LNCaP clone FGC (cell line): ENCODE measurements at regions not wholly inside any gene's neighbourhood (a gene's known extent, or its start where the extent isn't known, plus 50 kb on each side); places are given as distances from the start of the nearest gene placed in this dataset.

Source experiments
- DNase-seq: peaks from one replicate; pipeline ENCODE4 v3.0.0-alpha.2; 2011; ENCODE audit warnings: low read depth
- H3K4me3 ChIP-seq: 2 replicates; pipeline ENCODE4 v1.5.1; 2011; ENCODE audit warnings: mild to moderate bottlenecking, low read depth, low read length, control low read depth
- TF ChIP-seq, protein P1 (sequence below): IDR thresholded peaks from 2 replicates; pipeline ENCODE4 v1.5.1; 2012; ENCODE audit warnings: mild to moderate bottlenecking; ENCODE audit not compliant: control insufficient read depth, insufficient read depth; ENCODE audit errors: extremely low read depth

DNA sequence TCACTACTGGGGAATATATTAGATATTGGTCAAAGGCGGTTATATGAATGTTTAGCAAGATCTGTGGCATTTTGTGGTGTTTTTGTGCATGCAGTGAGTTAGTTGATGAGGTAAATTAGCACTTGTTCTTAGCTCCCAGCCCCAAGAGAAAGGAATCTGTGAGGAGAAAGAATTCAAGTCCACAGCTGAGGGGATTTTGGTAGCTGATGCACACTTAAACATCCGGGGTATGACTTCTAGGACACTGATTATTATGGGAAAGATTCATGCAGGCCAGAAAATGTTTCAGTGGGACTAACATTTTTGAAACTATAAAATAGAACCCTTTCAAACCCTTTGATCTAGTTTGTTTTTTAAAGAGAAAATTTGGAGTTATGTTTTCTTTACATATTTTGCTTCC is 118.2 kb upstream of the RPS23 start:
- no peak overlapping the region for H3K4me3 ChIP-seq
- no peak for DNase-seq
- TF ChIP-seq, protein P1, sequence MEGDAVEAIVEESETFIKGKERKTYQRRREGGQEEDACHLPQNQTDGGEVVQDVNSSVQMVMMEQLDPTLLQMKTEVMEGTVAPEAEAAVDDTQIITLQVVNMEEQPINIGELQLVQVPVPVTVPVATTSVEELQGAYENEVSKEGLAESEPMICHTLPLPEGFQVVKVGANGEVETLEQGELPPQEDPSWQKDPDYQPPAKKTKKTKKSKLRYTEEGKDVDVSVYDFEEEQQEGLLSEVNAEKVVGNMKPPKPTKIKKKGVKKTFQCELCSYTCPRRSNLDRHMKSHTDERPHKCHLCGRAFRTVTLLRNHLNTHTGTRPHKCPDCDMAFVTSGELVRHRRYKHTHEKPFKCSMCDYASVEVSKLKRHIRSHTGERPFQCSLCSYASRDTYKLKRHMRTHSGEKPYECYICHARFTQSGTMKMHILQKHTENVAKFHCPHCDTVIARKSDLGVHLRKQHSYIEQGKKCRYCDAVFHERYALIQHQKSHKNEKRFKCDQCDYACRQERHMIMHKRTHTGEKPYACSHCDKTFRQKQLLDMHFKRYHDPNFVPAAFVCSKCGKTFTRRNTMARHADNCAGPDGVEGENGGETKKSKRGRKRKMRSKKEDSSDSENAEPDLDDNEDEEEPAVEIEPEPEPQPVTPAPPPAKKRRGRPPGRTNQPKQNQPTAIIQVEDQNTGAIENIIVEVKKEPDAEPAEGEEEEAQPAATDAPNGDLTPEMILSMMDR = no peak

DNA sequence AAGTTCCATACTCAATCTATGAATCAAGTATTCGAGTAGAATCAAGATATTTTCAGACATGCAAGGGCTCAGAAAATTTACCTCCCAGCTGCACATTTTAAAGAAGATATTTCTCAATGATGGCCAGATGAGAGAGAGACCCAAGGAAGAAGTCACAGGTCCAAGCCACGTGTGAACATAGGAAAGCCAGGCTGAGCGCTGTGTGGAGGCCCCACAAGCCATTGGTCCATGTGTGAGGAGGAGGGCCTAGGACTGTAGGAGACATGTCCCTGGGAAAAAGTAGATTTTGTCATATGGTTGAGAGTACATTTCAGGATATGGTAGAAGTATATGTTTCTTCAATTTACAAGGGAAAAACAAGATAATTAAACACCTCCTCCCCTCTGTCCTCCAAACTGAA is 115.8 kb upstream of the RPS23 start:
- H3K4me3 ChIP-seq = no peak overlapping the region
- TF ChIP-seq, protein P1 = no peak
- DNase-seq = no peak

DNA sequence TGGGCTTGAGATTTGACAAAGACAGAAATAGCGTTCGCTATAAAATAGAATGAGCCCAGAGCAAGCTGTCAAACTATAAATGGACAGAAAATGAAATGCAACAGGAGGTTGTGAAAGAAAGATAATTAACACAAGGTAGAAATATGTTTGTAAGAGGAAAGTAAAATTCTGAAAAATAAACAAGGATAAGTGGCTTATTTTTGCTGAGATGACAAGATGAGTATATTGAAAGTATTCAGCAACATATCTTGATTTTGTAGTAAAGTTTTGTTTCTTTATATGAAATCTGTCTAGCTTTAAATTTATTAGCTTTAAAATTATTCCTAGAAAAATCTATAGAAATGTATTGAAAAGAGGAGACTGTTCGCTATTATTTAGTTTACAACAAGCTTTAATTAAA is 111.9 kb upstream of the RPS23 start:
- TF ChIP-seq, protein P1 = no peak
- DNase-seq = no peak
- H3K4me3 ChIP-seq = no peak overlapping the region

DNA sequence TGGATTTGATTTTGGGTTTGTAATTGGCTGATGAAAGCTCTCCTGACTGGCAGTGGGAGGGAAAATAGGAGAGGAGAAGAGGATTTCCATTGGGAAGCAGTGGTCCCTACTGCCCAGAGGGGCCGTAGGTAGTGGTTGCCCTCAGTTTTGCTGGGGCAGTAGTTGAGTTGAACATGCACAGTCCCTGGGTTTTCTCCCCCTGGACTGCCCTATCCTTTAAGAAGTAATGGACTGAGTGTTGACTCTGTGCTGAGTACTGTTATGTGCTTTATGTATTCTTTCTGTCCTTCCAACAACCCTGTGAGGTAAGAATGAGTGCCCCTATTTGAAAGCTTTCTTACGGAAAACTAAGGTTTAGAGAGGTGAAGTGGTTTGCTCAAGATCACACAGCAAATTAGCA is 111.2 kb upstream of the RPS23 start:
- DNase-seq = no peak
- no peak overlapping the region for H3K4me3 ChIP-seq
- TF ChIP-seq, protein P1 = no peak

DNA sequence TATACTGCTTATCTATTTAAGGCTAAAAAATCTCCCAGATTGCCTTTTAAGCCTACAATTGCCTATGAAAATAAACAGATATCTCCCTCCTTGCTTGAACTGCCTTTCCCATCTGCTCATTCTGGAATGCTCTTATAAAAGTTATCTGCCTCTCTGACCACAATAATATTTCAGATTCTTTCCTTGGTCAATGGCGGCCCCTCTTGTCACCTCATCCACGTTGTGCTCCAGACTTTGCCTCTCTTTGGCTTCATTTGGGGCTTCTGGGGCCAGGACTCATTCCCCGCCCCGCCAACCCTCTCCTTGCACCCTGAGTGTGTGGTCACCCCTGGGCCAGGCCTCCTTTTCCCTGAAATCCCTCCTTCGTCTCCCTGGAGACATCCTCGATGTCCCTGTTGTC is 110.0 kb upstream of the RPS23 start:
- H3K4me3 ChIP-seq = no peak overlapping the region
- no peak for DNase-seq
- TF ChIP-seq, protein P1 = no peak

DNA sequence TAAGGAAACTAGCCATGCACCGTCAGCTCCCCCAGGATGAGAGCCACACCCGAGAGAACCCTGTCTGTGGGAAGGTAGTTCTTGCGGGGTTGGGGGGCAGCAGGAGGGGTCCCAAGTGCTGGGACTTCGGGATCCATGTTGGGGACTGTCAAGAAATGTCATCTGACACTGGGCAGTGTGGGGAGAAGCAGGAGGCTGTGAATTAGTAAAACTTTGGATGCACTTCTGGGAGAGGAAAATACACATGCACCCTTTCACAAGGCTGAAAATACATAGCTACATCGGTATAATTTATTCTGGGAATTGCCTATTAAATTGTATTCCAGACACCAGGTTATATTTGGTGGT is 109.6 kb upstream of the RPS23 start:
- DNase-seq = no peak
- TF ChIP-seq, protein P1 = no peak

DNA sequence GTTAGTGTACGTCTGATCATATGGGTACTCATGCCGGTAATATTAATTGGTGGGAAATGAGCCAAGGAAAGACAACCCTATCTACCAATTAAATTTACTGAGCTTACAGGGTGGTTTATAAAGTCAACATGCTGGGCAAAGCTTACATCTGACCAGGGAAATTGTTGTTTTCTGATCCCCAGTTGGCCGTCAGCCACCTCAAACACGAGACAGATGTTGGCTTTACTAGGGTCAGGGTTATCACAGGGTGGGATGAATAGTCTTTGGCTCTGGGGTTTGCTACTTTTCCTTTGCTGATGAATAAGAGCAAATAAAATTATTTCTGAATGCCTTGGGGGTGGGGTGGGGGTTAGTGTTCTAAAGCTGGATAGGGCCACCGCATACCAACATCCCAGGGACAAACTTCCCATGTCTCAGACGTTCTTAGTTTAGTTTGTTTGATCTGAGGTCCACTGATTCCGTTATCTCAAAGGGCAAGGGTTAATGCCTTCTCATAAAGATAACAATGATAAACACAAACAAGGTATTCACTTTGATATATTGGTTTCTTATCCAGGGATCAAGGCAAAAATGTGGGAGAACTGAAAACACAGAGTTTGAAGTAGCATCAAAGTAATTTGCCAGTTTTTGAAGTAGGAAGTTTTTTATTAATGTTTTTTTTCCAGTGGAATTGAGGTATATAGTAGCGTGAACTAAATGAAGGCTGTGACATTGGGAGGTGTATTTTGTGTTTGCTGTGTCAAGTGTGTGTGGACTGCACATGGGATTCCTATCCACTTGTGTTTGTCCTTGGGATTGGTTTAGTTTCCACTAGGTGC is 109.1 kb upstream of the RPS23 start:
- DNase-seq = no peak
- TF ChIP-seq, protein P1 = no peak
- H3K4me3 ChIP-seq = no peak overlapping the region

More for the DNA sequence above, 109.6 kb upstream of the RPS23 start:
- H3K4me3 ChIP-seq = no peak overlapping the region
